ENCODE measurements at regions not wholly inside any gene's neighbourhood (a gene's known extent, or its start where the extent isn't known, plus 50 kb on each side); places are given as distances from the start of the nearest gene placed in this dataset.

DNA sequence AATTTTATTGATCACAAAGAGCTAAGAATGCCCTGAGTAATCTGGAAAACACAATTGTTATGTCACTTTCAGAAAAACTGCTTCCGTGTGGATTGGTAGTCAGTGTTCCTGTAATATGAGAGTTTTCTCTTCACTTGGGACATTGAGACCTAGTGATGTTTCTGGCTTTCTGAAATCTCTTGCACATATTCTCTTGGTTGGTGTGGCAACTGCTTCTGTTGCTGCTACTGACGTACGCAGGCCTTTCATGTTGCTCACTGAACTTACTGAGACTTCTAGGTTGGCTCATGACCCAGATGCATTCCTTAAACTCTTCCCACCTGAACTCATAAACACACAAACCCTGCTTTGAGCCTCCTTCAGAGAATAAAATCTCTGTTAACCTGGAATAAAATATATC lies 175.0 kb upstream of the PFN2 start:
- BruUV-seq (replicated peaks), result no TSS peak
- H3K27me3 ChIP-seq (replicated peaks; ENCODE audit: insufficient read depth, low read depth, low read length, poor library complexity), result no peaks in the 10 kb centered on the region
- no peaks in the 10 kb centered on the region for H3K4me1 ChIP-seq (ENCODE audit: insufficient read depth, low read length, poor library complexity, severe bottlenecking)
- POLR2A ChIA-PET (ENCODE audit: low non-redundant PET), result no interaction called here
- no peak for DNase-seq (ENCODE audit: low spot score)
- no peaks in the 10 kb centered on the region for H3K36me3 ChIP-seq (ENCODE audit: insufficient read depth, low read length, poor library complexity, severe bottlenecking)
- H3K9me3 ChIP-seq (ENCODE audit: low read depth, low read length, poor library complexity, severe bottlenecking), result no peaks in the 10 kb centered on the region
- no peak overlapping the region for H3K4me3 ChIP-seq (ENCODE audit: low read depth, low read length, poor library complexity, severe bottlenecking)
- no peak overlapping the region for H3K27ac ChIP-seq (ENCODE audit: low read depth, low read length, poor library complexity, severe bottlenecking)
- intact Hi-C loops (cut with micrococcal nuclease; ENCODE audit: unreplicated experiment), result no loop called here
- CTCF ChIA-PET, result no interaction called here
- TF ChIP-seq, protein P1, sequence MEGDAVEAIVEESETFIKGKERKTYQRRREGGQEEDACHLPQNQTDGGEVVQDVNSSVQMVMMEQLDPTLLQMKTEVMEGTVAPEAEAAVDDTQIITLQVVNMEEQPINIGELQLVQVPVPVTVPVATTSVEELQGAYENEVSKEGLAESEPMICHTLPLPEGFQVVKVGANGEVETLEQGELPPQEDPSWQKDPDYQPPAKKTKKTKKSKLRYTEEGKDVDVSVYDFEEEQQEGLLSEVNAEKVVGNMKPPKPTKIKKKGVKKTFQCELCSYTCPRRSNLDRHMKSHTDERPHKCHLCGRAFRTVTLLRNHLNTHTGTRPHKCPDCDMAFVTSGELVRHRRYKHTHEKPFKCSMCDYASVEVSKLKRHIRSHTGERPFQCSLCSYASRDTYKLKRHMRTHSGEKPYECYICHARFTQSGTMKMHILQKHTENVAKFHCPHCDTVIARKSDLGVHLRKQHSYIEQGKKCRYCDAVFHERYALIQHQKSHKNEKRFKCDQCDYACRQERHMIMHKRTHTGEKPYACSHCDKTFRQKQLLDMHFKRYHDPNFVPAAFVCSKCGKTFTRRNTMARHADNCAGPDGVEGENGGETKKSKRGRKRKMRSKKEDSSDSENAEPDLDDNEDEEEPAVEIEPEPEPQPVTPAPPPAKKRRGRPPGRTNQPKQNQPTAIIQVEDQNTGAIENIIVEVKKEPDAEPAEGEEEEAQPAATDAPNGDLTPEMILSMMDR (conservative IDR thresholded peaks at IDR 0.05; ENCODE audit: low read depth, low read length), result no peak
- no peak for TF ChIP-seq EZH2 (IDR thresholded peaks at IDR 0.05; ENCODE audit: borderline replicate concordance, low read depth, low read length, poor library complexity, severe bottlenecking)

DNA sequence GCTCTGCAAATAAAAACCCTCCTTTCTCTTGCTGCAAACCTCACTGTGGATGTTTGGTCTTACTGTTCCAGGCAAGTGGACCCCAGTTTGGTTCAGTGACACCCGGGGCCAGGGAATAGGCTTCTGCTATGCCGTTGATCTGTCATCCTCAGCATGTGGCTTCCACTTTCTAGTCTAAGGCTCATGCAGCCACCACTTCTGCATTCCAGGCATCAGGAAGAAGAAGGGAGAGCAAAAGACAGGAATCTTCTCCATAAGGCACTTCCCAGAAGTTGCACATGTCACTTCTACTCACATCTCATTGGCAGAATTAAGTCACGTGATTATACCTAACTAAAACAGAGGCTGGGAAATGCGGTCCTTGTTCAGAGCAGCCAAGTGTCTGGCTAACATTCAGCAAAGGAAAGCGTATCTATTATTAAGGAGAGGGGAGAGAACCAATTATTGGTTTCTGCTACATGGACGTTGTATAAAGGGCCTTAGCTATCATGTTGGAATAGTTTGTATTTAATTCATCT lies 173.6 kb upstream of the PFN2 start:
- POLR2A ChIA-PET (ENCODE audit: low non-redundant PET), result no interaction called here
- BruUV-seq (replicated peaks), result no TSS peak
- TF ChIP-seq EZH2 (IDR thresholded peaks at IDR 0.05; ENCODE audit: borderline replicate concordance, low read depth, low read length, poor library complexity, severe bottlenecking), result no peak
- TF ChIP-seq, protein P1 (conservative IDR thresholded peaks at IDR 0.05; ENCODE audit: low read depth, low read length), result no peak

DNA sequence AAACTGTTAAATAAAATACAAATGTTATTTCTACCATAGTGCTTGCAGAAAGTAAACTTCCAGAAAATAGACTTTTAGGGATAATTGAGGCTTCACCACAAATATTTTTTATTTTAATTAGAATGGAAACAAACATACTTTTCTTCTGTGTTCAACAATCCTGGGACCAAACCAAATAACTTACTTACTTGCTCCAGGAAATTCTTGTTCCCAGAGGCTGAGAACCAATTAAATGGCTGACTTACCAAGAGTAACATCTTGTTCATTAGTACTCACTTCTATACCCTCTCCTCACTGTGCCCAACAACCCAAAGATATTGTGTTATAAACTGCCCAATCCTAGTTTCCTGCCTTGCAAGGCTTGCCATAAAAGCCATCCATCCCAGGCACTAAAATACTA lies 172.2 kb upstream of the PFN2 start:
- intact Hi-C loops (cut with micrococcal nuclease; ENCODE audit: unreplicated experiment), result no loop called here
- ChIA-PET CTCF (no interaction called here), POLR2A (ENCODE audit: low non-redundant PET) (no interaction called here)
- no peak for DNase-seq (ENCODE audit: low spot score)
- Histone ChIP-seq H3K27ac (ENCODE audit: low read depth, low read length, poor library complexity, severe bottlenecking) (no peak overlapping the region), H3K9me3 (ENCODE audit: low read depth, low read length, poor library complexity, severe bottlenecking) (no peaks in the 10 kb centered on the region), H3K36me3 (ENCODE audit: insufficient read depth, low read length, poor library complexity, severe bottlenecking) (no peaks in the 10 kb centered on the region), H3K4me1 (ENCODE audit: insufficient read depth, low read length, poor library complexity, severe bottlenecking) (peaks cover 3% of the 10 kb centered on the region), H3K4me3 (ENCODE audit: low read depth, low read length, poor library complexity, severe bottlenecking) (no peak overlapping the region), H3K27me3 (replicated peaks; ENCODE audit: insufficient read depth, low read depth, low read length, poor library complexity) (no peaks in the 10 kb centered on the region)
- TF ChIP-seq, protein P1 (conservative IDR thresholded peaks at IDR 0.05; ENCODE audit: low read depth, low read length), result no peak
- TF ChIP-seq EZH2 (IDR thresholded peaks at IDR 0.05; ENCODE audit: borderline replicate concordance, low read depth, low read length, poor library complexity, severe bottlenecking), result no peak
- BruUV-seq (replicated peaks), result no TSS peak

More for the DNA sequence above, 173.6 kb upstream of the PFN2 start:
- no peak for DNase-seq (ENCODE audit: low spot score)
- intact Hi-C loops (cut with micrococcal nuclease; ENCODE audit: unreplicated experiment), result no loop called here
- Histone ChIP-seq H3K9me3 (ENCODE audit: low read depth, low read length, poor library complexity, severe bottlenecking) (no peaks in the 10 kb centered on the region), H3K27ac (ENCODE audit: low read depth, low read length, poor library complexity, severe bottlenecking) (no peak overlapping the region), H3K36me3 (ENCODE audit: insufficient read depth, low read length, poor library complexity, severe bottlenecking) (no peaks in the 10 kb centered on the region), H3K4me1 (ENCODE audit: insufficient read depth, low read length, poor library complexity, severe bottlenecking) (peaks cover 3% of the 10 kb centered on the region), H3K27me3 (replicated peaks; ENCODE audit: insufficient read depth, low read depth, low read length, poor library complexity) (no peaks in the 10 kb centered on the region), H3K4me3 (ENCODE audit: low read depth, low read length, poor library complexity, severe bottlenecking) (no peak overlapping the region)
- CTCF ChIA-PET, result no interaction called here
